ENCODE measurements at regions not wholly inside any gene's neighbourhood (a gene's known extent, or its start where the extent isn't known, plus 50 kb on each side); places are given as distances from the start of the nearest gene placed in this dataset.

GRCh38 chr6:104574135-104574750, 285.5 kb downstream of the HACE1 start:
- DNase-seq (ENCODE audit: low spot score), result no peak

DNA sequence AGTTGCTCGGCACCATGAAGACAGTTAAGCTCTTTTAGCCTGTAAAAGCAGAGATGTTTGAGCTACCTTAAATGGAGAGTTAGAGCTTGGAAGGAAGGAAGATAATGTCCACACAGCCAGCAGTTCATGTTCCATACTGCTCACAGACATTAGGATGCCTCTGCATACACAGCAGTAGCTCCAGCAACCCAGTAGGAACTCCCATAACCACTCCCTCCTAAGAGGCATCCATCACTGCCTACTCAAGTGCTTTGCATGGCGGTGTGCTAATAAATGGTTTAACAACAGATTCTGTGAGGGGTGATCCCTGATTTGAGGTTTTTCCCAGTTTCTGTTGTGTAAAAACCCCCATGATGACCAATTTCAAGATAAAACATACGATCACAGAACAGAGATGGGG, 286.4 kb downstream of the HACE1 start:
- DNase-seq (ENCODE audit: low spot score), result no peak

DNA sequence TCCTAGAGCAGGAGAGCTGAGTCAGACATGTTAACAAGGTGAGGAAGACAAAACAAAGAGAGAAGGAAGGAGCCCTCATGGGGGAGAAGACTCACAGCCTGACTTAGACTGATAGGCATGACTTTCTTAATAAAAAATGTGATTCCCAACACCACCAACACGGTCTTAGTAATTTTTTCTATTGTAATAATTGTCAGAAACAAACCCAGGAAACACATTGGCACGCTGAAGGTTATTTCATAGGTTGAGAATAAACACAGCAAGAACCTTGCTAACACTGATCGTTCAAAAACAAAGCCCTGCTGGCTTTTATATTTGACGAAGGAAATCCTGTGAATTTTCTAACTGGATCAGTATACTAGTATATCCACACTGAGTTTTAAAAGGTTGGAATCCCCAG, 286.8 kb downstream of the HACE1 start:
- no peak for DNase-seq (ENCODE audit: low spot score)

DNA sequence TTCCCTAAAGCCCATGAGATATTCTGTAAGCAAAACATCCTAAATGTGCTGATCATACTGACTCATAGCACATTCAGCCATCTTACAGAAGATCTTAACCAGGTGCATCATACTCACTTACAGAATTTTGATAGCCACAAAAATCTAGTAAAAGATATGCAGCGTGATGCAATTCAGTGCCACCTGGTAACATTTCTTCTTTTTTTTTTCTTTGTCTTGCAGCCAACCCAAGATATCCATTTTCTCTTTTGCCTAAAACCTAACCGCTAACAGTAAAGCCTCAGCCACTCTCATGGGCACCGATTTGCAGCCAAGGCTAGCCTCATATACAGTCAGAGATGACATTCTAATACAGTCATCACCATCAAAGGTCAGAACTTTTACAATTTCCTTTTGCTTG, 293.3 kb downstream of the HACE1 start:
- no peak for DNase-seq (ENCODE audit: low spot score)

DNA sequence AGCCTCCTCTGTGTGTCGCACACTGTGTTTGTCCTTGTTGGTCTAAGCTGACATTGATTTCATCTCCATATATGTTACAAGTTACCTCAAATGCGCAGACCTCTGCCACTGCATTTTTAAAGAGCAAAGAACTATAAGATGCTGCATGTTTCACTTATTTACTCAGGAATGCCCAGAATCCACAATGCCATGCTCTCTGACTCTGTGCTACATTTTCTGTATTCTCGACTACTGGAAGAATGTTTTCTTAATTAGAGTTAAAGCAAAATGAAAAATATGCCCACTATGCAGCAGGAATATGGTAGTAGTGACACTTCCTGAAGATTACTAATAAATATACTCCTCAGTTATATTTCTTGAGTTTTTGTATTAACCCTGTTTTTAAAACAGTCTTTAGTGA, 296.4 kb downstream of the HACE1 start:
- DNase-seq (ENCODE audit: low spot score), result no peak

GRCh38 chr6:104559435-104560202, 300.1 kb downstream of the HACE1 start:
- DNase-seq (ENCODE audit: low spot score), result no peak

- no peak for DNase-seq (ENCODE audit: low spot score)
These were observed 301.0 kb downstream of the HACE1 start for GRCh38 chr6:104558746-104559145.

DNA sequence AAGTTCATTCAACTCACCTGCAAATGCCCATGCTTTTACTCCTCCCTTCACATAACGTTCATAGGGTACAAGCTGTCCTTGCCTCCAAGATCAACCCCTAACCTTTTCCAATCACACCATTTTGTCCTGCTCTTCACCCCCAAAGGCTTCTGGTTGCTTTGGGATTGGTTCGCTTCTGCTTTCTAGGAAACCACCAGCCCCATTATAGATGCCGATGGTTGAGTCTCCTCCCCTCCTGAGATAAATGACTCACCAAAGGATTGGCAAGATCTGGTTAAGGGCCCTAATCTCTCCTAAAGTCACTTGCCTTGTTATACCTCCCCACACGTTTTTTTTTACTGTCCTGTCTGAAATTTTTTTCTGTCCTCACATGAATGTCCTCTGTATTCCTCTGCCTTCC, 311.4 kb downstream of the HACE1 start:
- no peak for DNase-seq (ENCODE audit: low spot score)

- no peak for DNase-seq (ENCODE audit: low spot score)
These were observed 318.3 kb downstream of the HACE1 start for GRCh38 chr6:104541411-104541810.

- DNase-seq (ENCODE audit: low spot score), result peak; percentile 55
These were observed 319.0 kb downstream of the HACE1 start for GRCh38 chr6:104540743-104541142.

DNA sequence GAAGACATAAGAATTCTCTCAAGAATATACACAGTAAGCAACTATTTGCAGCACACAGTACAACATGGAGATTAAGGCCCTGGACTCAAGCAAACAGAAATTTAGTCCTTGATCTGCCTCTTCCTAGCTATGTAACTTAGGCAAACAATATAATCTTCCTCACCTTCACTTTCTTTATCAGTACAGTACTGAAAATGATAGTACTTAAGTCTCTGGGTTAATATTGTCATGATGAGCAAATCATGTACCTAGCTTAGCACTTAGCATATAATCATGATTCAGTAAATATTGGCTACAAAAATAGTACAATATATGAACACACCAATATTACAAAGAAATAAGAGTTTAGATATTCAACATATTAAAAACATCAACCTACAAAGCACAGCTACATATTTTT, 320.5 kb downstream of the HACE1 start:
- no peak for DNase-seq (ENCODE audit: low spot score)

DNA sequence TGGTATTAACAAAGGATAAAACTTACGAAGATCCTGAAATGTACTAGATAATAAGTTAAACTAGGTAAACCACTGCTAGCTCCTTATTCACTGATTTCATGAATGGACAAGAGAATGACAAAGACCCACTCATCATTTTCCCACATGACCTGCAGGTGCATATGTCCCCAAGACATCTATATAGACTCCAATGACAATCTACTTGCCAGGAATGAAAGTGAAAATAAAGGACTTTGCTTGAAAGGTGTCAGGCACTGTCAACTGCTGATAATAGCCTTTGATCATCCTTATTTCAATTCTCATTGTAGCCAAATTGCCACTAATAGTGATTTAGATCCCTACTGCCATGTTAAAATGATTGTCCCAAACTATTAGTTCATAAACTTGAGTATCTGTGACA, 321.8 kb downstream of the HACE1 start:
- DNase-seq (ENCODE audit: low spot score), result no peak

DNA sequence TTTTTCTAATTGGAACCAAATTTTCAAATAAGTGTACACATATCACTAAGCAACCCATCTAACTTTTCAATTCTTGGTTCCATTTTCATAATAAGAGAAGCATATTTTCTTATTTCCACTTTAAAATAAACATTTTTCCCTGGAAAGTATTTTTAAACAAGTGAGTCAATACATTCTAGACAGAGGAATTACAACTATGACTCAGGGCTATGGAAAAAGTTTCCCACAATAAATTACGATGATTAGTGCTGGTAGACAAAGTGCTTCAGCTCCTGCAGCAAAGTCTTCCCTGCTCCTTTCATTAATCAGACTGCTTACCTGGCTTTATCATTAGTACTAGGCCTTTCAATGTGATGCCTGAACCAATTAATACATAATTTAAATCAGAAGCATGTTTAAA, 322.5 kb downstream of the HACE1 start:
- no peak for DNase-seq (ENCODE audit: low spot score)

- DNase-seq (ENCODE audit: low spot score), result no peak
These were observed 327.3 kb downstream of the HACE1 start for GRCh38 chr6:104532462-104532861.

DNA sequence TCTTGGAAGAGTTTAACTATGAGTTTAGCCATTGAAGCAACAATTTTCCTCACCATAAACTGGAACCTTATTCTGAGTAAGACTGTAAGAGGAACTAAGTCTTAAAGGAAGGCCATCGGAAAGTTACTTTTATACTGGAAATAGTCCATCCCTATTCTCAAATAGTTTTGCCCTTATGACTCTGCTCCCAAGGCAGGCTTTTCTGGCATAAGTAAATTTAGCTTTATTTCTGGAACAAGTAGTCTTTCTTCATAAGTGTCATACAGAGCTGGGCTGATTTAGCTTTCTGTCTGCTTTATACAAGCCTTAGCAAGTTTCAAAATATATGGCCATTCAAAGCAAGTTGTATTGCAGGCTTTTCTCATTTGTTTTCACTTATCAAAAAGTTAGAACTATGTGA, 328.1 kb downstream of the HACE1 start:
- DNase-seq (ENCODE audit: low spot score), result no peak

- DNase-seq (ENCODE audit: low spot score), result peak; percentile 22
These were observed 331.8 kb downstream of the HACE1 start for GRCh38 chr6:104527761-104528415.

- no peak for DNase-seq (ENCODE audit: low spot score)
These were observed 332.4 kb downstream of the HACE1 start for GRCh38 chr6:104527311-104527710.

DNA sequence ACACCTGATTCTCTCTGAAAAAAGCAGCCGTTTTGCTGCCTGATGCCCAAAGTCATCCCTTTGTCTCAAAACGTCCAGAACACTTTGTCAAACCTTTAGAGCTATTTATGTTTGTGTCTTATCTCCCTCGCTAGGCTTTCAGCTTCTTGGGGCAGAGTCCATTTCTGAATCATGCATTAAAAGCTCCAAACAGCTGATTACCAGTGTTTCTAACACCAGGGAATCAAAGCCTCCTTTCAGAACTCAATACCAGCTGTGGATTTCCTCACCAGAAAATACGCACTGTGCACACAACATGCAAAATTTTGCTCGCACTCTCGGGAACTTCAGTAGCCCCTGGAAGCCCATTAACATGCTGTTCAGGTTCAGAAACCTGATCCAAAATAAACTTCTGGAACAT, 333.3 kb downstream of the HACE1 start:
- DNase-seq (ENCODE audit: low spot score), result no peak

DNA sequence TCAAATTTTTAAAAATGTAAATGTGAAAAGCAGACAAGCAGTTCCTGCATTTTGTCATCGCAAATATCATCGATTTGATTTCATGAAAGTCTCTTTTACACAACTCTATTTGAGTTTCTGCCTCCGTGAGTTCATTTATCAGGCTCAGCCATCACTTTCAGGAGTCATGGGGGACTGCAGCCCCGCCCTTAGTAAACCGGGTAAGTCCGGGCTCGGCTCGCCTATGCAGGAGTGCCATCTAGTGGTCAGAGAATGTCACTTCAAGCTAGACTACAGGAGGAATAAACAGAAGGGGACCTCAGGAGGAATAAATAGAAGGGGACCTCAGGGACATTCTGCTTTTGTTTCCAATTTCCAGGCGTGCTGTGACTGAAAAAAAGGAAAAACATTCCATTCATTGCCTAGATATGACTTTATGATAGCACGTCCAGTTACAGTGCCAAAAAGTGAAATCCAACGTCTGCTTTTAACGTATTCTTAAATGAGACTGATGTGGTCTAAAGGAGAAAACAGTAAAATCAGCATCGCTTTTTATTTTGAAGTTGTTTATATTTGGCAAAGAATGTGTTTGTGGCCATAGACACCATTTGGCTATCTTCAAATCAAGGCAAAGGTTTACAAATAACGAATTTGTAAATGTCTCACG, 333.9 kb downstream of the HACE1 start:
- peak; percentile 79 for DNase-seq (ENCODE audit: low spot score)

- no peak for DNase-seq (ENCODE audit: low spot score)
These were observed 337.2 kb downstream of the HACE1 start for GRCh38 chr6:104522533-104522932.

- no peak for DNase-seq (ENCODE audit: low spot score)
These were observed 338.5 kb downstream of the HACE1 start for GRCh38 chr6:104521176-104521575.

DNA sequence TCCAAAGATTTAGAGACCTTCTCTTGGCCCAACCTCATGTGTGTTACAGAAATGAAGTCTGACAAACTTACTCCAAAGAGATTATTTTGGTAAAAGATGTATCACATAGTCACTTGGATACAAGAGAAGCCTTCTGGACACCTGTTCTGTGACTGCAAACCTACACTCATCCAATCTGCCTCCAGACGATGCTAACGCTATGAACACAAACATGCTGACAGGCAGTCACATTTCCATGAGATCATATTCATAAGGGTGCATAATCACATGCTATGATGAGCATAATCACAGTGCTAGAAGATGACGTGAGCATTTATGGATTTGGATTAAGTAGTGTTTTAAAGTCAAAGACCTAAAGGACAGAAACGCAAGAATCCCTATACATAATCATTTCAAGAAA, 340.2 kb downstream of the HACE1 start:
- no peak for DNase-seq (ENCODE audit: low spot score)

DNA sequence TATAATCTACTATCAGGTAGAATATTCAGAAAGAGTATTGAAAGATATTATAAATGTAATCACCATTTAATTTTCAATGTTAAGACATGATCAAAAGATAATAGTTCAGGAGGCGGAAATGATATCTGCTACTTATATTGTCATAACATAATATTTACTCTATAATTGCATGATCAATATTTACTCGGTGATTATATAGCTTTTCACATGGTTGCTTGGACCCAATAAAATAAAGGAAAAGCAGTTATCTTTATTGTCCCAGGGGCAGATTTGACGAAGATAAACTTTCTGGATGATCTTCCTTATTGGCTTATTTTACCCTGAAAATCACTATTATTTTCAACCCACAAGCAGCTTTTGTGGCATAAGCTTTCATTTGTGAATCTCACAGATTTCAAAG, 350.4 kb downstream of the HACE1 start:
- no peak for DNase-seq (ENCODE audit: low spot score)

Data from COLO829 (cell line).